Endothelial cell of umbilical vein (primary cell): ENCODE measurements at regions not wholly inside any gene's neighbourhood (a gene's known extent, or its start where the extent isn't known, plus 50 kb on each side); places are given as distances from the start of the nearest gene placed in this dataset.

Experiments
- BruUV-seq: library from RNA; stranded (reverse); fragments of 400-500 nt; replicated peaks from 2 replicates; lab custom pipeline; 2021; lab: Mats Ljungman, UMichigan
- CTCF ChIA-PET: fragments of 300-600, 350-600 bp; sonication (Branson Sonifier 250); formaldehyde crosslinking; loops from one replicate; lab custom pipeline; 2021; ENCODE audit warnings: antibody characterized with exemption, inconsistent platforms; lab: Charles Lee
- POLR2A ChIA-PET: fragments of 300-600, 350-600 bp; sonication (Branson Sonifier 250); formaldehyde crosslinking; loops from one replicate; lab custom pipeline; 2021; ENCODE audit warnings: antibody characterized with exemption, inconsistent platforms; lab: Charles Lee
- DNase-seq: peaks from one replicate; pipeline ENCODE4 v3.0.0-alpha.2; 2011; ENCODE audit warnings: low read depth, low spot score
- FAIRE-seq: peaks from 2 replicates; lab custom pipeline; 2011; peaks lifted over from hg19 to GRCh38; lab: Jason Lieb, UNC
- H2AFZ ChIP-seq: 2 replicates; pipeline ENCODE4 v1.6.0; 2012; ENCODE audit warnings: low read depth, low read length, control low read depth, inconsistent platforms
- H3K27ac ChIP-seq: 2 replicates; pipeline ENCODE4 v1.5.1; 2011; ENCODE audit warnings: low read depth, mild to moderate bottlenecking, control low read depth, low read length, moderate library complexity; ENCODE audit not compliant: insufficient read depth
- H3K27me3 ChIP-seq, 2 experiments: 2 replicates each; pipeline versions ENCODE4 v1.6.0 to v1.6.1; 2011; ENCODE audit warnings: low read length in 2 of 2, mixed read lengths in 1 of 2; ENCODE audit not compliant: control insufficient read depth in 2 of 2, insufficient read depth in 2 of 2
- H3K36me3 ChIP-seq, 2 experiments: 2 replicates in 1 of 2; 3 replicates in 1 of 2; pipeline ENCODE4 v1.5.1; 2011; ENCODE audit warnings: low read length in 2 of 2, mild to moderate bottlenecking in 1 of 2, moderate library complexity in 1 of 2; ENCODE audit not compliant: control insufficient read depth in 2 of 2, insufficient read depth in 2 of 2; ENCODE audit errors: extremely low read depth in 1 of 2
- H3K4me1 ChIP-seq: 3 replicates; pipeline ENCODE4 v1.5.1; 2011; ENCODE audit warnings: mild to moderate bottlenecking, low read length; ENCODE audit not compliant: control insufficient read depth, insufficient read depth; ENCODE audit errors: extremely low read depth
- H3K4me2 ChIP-seq: 2 replicates; pipeline ENCODE4 v1.6.1; 2011; ENCODE audit warnings: low read length, control low read depth, mixed read lengths; ENCODE audit not compliant: insufficient read depth
- H3K4me3 ChIP-seq, 3 experiments: fragments of 200-600 bp in 1 of 3; sonication (generic), shearing (Covaris generic) in 1 of 3; replicated peaks in 1 of 3; 2 replicates each; pipeline ENCODE4 v1.5.1; 2011 to 2016; ENCODE audit warnings: control low read depth in 3 of 3, low read length in 3 of 3, mild to moderate bottlenecking in 2 of 3, inconsistent platforms in 1 of 3, low read depth in 1 of 3, moderate library complexity in 1 of 3; ENCODE audit not compliant: insufficient read depth in 1 of 3
- H3K79me2 ChIP-seq: 2 replicates; pipeline ENCODE4 v1.6.0; 2012; ENCODE audit warnings: low read length, inconsistent platforms; ENCODE audit not compliant: control insufficient read depth, insufficient read depth
- H3K9ac ChIP-seq: replicated peaks from 2 replicates; pipeline ENCODE3; 2011; ENCODE audit warnings: low read length, control low read depth; ENCODE audit not compliant: insufficient read depth; ENCODE audit errors: extremely low read depth
- H3K9me1 ChIP-seq: replicated peaks from 3 replicates; pipeline ENCODE4 v1.6.0; 2011; ENCODE audit warnings: mild to moderate bottlenecking, low read length; ENCODE audit not compliant: control insufficient read depth, insufficient read depth; ENCODE audit errors: extremely low read depth
- H3K9me3 ChIP-seq: replicated peaks from 2 replicates; pipeline ENCODE4 v1.5.1; 2012; ENCODE audit warnings: low read length, inconsistent platforms; ENCODE audit not compliant: control insufficient read depth, insufficient read depth
- H4K20me1 ChIP-seq: replicated peaks from 2 replicates; pipeline ENCODE3; 2011; ENCODE audit warnings: mild to moderate bottlenecking, low read length; ENCODE audit not compliant: control insufficient read depth, insufficient read depth; ENCODE audit errors: extremely low read depth
- EZH2 ChIP-seq: IDR thresholded peaks from 2 replicates; pipeline ENCODE4 v1.6.1; 2012; ENCODE audit warnings: borderline replicate concordance, low read depth, mild to moderate bottlenecking, moderate library complexity, low read length, inconsistent platforms; ENCODE audit not compliant: severe bottlenecking
- FOS ChIP-seq: IDR thresholded peaks from 2 replicates; pipeline ENCODE4 v1.6.1; 2011; ENCODE audit warnings: mild to moderate bottlenecking, low read length, moderate library complexity, borderline replicate concordance; ENCODE audit not compliant: insufficient read depth
- GATA2 ChIP-seq: IDR thresholded peaks from 2 replicates; pipeline ENCODE4 v1.7.0; 2011; ENCODE audit warnings: low read depth, mild to moderate bottlenecking, moderate library complexity, mixed read lengths, low read length; ENCODE audit not compliant: insufficient read length, insufficient read depth
- JUN ChIP-seq: IDR thresholded peaks from 2 replicates; pipeline ENCODE4 v1.6.1; 2011; ENCODE audit warnings: borderline replicate concordance, low read depth; ENCODE audit not compliant: insufficient read length, insufficient read depth
- MYC ChIP-seq: IDR thresholded peaks from one replicate; pipeline ENCODE4 v1.6.1; 2011; ENCODE audit warnings: mild to moderate bottlenecking, low read depth, low read length
- POLR2A ChIP-seq: IDR thresholded peaks from 2 replicates; pipeline ENCODE4 v1.6.1; 2012; ENCODE audit warnings: low read depth, mild to moderate bottlenecking, control low read depth, low read length
- POLR2AphosphoS5 ChIP-seq: IDR thresholded peaks from 2 replicates; pipeline ENCODE4 v1.6.1; 2012; ENCODE audit warnings: low read depth, mild to moderate bottlenecking, control low read depth, low read length, moderate library complexity; ENCODE audit not compliant: insufficient read depth
- dilution Hi-C: fragments of 300-500 bp; cut with MboI; formaldehyde crosslinking; loops from one replicate; pipeline ENCODE4 v1.15.0; 2019; ENCODE audit warnings: low sequenced_read_pairs; ENCODE audit not compliant: extremely low pct_ligation_motif_present
- intact Hi-C: fragments of 100-400 bp; cut with micrococcal nuclease; formaldehyde crosslinking; loops from one replicate; pipeline ENCODE4 v1.10.0; 2022
- TF ChIP-seq, protein P1 (sequence below): IDR thresholded peaks from 2 replicates; pipeline ENCODE4 v1.6.1; 2011; ENCODE audit not compliant: insufficient read depth, insufficient read length
- TF ChIP-seq, protein P2 (sequence below), 2 donors: IDR thresholded peaks; 1 replicate in 1 of 2; 2 replicates in 1 of 2; pipeline ENCODE4 v1.5.1; 2011; ENCODE audit warnings: low read length in 2 of 2, mild to moderate bottlenecking in 2 of 2, moderate library complexity in 2 of 2, control low read depth in 1 of 2, inconsistent platforms in 1 of 2, low read depth in 1 of 2; ENCODE audit not compliant: insufficient read depth in 1 of 2; ENCODE audit errors: extremely low read depth in 1 of 2

DNA sequence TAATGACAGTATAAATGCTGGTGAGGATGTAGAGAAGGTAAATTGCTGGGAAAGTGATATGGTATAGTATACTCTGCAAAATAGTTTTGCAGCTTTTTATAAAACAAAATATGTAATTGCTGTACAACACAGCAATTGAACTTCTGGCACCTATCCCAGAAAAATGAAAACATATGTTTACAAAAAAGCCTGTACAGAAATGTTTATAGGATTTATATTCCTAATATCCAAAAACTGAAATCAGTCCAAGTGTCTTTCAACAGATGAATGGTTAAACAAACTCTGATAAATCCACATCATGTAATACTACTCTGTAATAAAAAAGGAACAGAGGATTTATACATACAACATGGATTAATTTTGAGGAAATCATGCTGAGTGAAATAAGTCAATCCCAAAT, 198.4 kb upstream of the ACTRT1 start:
- POLR2A ChIA-PET: no interaction called here
- Histone ChIP-seq H3K4me2 (no peak overlapping the region), H3K4me1 (no peaks in the 10 kb centered on the region), H3K9me1 (no peaks in the 10 kb centered on the region), H3K9ac (no peak overlapping the region), H4K20me1 (no peaks in the 10 kb centered on the region), H3K9me3 (no peaks in the 10 kb centered on the region), H3K27me3 (no peaks in the 10 kb centered on the region), H3K79me2 (no peaks in the 10 kb centered on the region), H3K4me3 (no peak overlapping the region), H2AFZ (no peak overlapping the region), H3K27ac (no peak overlapping the region), H3K36me3 (no peaks in the 10 kb centered on the region)
- CTCF ChIA-PET: no interaction called here
- no peak for DNase-seq
- dilution Hi-C loops (no loop called here), intact Hi-C loops (no loop called here)
- no peak for FAIRE-seq
- TF ChIP-seq GATA2: no peak
- no peak for TF ChIP-seq EZH2
- TF ChIP-seq MYC: no peak
- no peak for TF ChIP-seq POLR2AphosphoS5
- TF ChIP-seq, protein P1, sequence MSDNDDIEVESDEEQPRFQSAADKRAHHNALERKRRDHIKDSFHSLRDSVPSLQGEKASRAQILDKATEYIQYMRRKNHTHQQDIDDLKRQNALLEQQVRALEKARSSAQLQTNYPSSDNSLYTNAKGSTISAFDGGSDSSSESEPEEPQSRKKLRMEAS: no peak
- TF ChIP-seq POLR2A: no peak
- TF ChIP-seq JUN: no peak
- TF ChIP-seq FOS: no peak
- TF ChIP-seq, protein P2, sequence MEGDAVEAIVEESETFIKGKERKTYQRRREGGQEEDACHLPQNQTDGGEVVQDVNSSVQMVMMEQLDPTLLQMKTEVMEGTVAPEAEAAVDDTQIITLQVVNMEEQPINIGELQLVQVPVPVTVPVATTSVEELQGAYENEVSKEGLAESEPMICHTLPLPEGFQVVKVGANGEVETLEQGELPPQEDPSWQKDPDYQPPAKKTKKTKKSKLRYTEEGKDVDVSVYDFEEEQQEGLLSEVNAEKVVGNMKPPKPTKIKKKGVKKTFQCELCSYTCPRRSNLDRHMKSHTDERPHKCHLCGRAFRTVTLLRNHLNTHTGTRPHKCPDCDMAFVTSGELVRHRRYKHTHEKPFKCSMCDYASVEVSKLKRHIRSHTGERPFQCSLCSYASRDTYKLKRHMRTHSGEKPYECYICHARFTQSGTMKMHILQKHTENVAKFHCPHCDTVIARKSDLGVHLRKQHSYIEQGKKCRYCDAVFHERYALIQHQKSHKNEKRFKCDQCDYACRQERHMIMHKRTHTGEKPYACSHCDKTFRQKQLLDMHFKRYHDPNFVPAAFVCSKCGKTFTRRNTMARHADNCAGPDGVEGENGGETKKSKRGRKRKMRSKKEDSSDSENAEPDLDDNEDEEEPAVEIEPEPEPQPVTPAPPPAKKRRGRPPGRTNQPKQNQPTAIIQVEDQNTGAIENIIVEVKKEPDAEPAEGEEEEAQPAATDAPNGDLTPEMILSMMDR (IDR thresholded peaks at IDR 0.05; ENCODE audit: extremely low read depth in 1 of 2, insufficient read depth in 1 of 2, low read depth in 1 of 2, low read length in 2 of 2): no peak
- no TSS peak for BruUV-seq
